Neuronal stem cell (in vitro differentiated cells): ENCODE measurements at regions not wholly inside any gene's neighbourhood (a gene's known extent, or its start where the extent isn't known, plus 50 kb on each side); places are given as distances from the start of the nearest gene placed in this dataset.

Source experiments
- DNase-seq: peaks from one replicate; pipeline ENCODE4 v3.0.0-alpha.2; 2013; ENCODE audit warnings: low spot score
- H2AFZ ChIP-seq: one replicate; pipeline ENCODE4 v1.6.1; 2013; ENCODE audit warnings: mild to moderate bottlenecking, low read length, inconsistent platforms
- H2AK5ac ChIP-seq: 2 replicates; pipeline ENCODE4 v1.6.1; 2013; ENCODE audit warnings: low read depth, mild to moderate bottlenecking, inconsistent platforms, low read length, moderate library complexity, mixed read lengths
- H2BK120ac ChIP-seq: 2 replicates; pipeline ENCODE4 v1.6.1; 2013; ENCODE audit warnings: low read depth, mild to moderate bottlenecking, inconsistent platforms, low read length, moderate library complexity, mixed read lengths
- H2BK12ac ChIP-seq: one replicate; pipeline ENCODE4 v1.6.1; 2013; ENCODE audit warnings: low read length, inconsistent platforms
- H2BK15ac ChIP-seq: 2 replicates; pipeline ENCODE4 v1.6.1; 2013; ENCODE audit warnings: mild to moderate bottlenecking, low read length, inconsistent platforms, mixed read lengths
- H2BK5ac ChIP-seq: one replicate; pipeline ENCODE4 v1.6.1; 2013; ENCODE audit warnings: inconsistent platforms, mild to moderate bottlenecking, low read length, moderate library complexity
- H3K14ac ChIP-seq: one replicate; pipeline ENCODE4 v1.6.1; 2013; ENCODE audit warnings: low read length, inconsistent platforms
- H3K18ac ChIP-seq: 2 replicates; pipeline ENCODE4 v1.6.1; 2013; ENCODE audit warnings: low read length, inconsistent platforms
- H3K23ac ChIP-seq: 2 replicates; pipeline ENCODE4 v1.6.1; 2013; ENCODE audit warnings: low read depth, mild to moderate bottlenecking, mixed read lengths, low read length, inconsistent platforms; ENCODE audit not compliant: poor library complexity
- H3K27ac ChIP-seq: replicated peaks from 3 replicates; pipeline ENCODE4 v1.5.1; 2013; ENCODE audit warnings: low read length, inconsistent platforms
- H3K27me3 ChIP-seq, 3 experiments: 2 replicates each; pipeline ENCODE4 v1.6.1; 2013; ENCODE audit warnings: low read length in 3 of 3, mild to moderate bottlenecking in 2 of 3, inconsistent platforms in 1 of 3, low read depth in 1 of 3, mixed read lengths in 1 of 3, moderate library complexity in 1 of 3; ENCODE audit not compliant: control insufficient read depth in 3 of 3, insufficient read depth in 3 of 3
- H3K36me3 ChIP-seq, 2 donors: replicated peaks in 1 of 2; 2 replicates each; pipeline ENCODE4 v1.6.1; 2013; ENCODE audit warnings: low read length in 2 of 2; ENCODE audit not compliant: control insufficient read depth in 2 of 2, insufficient read depth in 2 of 2
- H3K4ac ChIP-seq: 2 replicates; pipeline ENCODE4 v1.6.1; 2013; ENCODE audit warnings: inconsistent platforms, mild to moderate bottlenecking, low read length, moderate library complexity
- H3K4me1 ChIP-seq, 2 donors: 1 replicate in 1 of 2; 2 replicates in 1 of 2; pipeline ENCODE4 v1.6.1; 2013; ENCODE audit warnings: low read length in 2 of 2, low read depth in 1 of 2; ENCODE audit not compliant: control insufficient read depth in 2 of 2, insufficient read depth in 1 of 2
- H3K4me2 ChIP-seq: one replicate; pipeline ENCODE4 v1.6.1; 2013; ENCODE audit warnings: mild to moderate bottlenecking, low read length, inconsistent platforms; ENCODE audit not compliant: insufficient read depth, poor library complexity, severe bottlenecking
- H3K4me3 ChIP-seq, 2 donors: 2 replicates each; pipeline ENCODE4 v1.5.1; 2013; ENCODE audit warnings: low read length in 2 of 2, mild to moderate bottlenecking in 2 of 2, inconsistent platforms in 1 of 2, moderate library complexity in 1 of 2
- H3K79me1 ChIP-seq: one replicate; pipeline ENCODE4 v1.6.1; 2013; ENCODE audit warnings: low read depth, mild to moderate bottlenecking, inconsistent platforms, low read length, moderate library complexity
- H3K9ac ChIP-seq: one replicate; pipeline ENCODE4 v1.6.1; 2013; ENCODE audit warnings: mild to moderate bottlenecking, low read depth, low read length, inconsistent platforms; ENCODE audit not compliant: poor library complexity
- H3K9me3 ChIP-seq, 2 donors: replicated peaks in 1 of 2; 2 replicates each; pipeline versions ENCODE3 to v1.6.1; 2013; ENCODE audit warnings: low read length in 2 of 2, mild to moderate bottlenecking in 2 of 2, inconsistent platforms in 1 of 2, low read depth in 1 of 2, mixed read lengths in 1 of 2, moderate library complexity in 1 of 2; ENCODE audit not compliant: control insufficient read depth in 2 of 2, insufficient read depth in 1 of 2
- H4K8ac ChIP-seq: one replicate; pipeline ENCODE4 v1.6.1; 2013; ENCODE audit warnings: low read depth, mild to moderate bottlenecking, inconsistent platforms, low read length, moderate library complexity
- H4K91ac ChIP-seq: one replicate; pipeline ENCODE4 v1.6.1; 2013; ENCODE audit warnings: low read length, low read depth, mild to moderate bottlenecking, inconsistent platforms; ENCODE audit not compliant: poor library complexity
- WGBS, 2 donors: extraction: QIAGEN DNeasy Blood & Tissue Kit; methylation state at CpG; one replicate each; pipeline ENCODE4 v1.1.7; 2013; ENCODE audit warnings: missing lambda C conversion rate in 2 of 2, mixed read lengths in 1 of 2; ENCODE audit not compliant: insufficient read length in 2 of 2, insufficient replicate concordance in 1 of 2; ENCODE audit errors: extremely low coverage in 2 of 2; 5-methylcytosine and 5-hydroxymethylcytosine counted together

GRCh38 chr12:14257303-14257733 lies 108.2 kb upstream of the ATF7IP start:
- no peaks in the 10 kb centered on the region for H3K36me3 ChIP-seq
- H3K23ac ChIP-seq: no peak overlapping the region
- no peak overlapping the region for H2BK15ac ChIP-seq
- H3K9me3 ChIP-seq: peaks cover 0 to 53% of the 10 kb centered on the region in 2 donors
- H3K79me1 ChIP-seq: no peaks in the 10 kb centered on the region
- no CpG with 5 or more reads among the region's 7 CpGs for WGBS, 2 donors
- H3K18ac ChIP-seq: no peak overlapping the region
- no peak overlapping the region for H4K8ac ChIP-seq
- no peak overlapping the region for H4K91ac ChIP-seq
- peak overlapping the region; percentile 95 for H3K27ac ChIP-seq
- H2BK120ac ChIP-seq: no peak overlapping the region
- no peak overlapping the region for H2AK5ac ChIP-seq
- no peak overlapping the region for H3K4ac ChIP-seq
- H3K4me3 ChIP-seq: no peak overlapping the region
- DNase-seq: no peak
- H3K4me1 ChIP-seq: peaks cover 15 to 26% of the 10 kb centered on the region in 2 donors
- no peak overlapping the region for H2BK5ac ChIP-seq
- no peak overlapping the region for H3K14ac ChIP-seq
- H2AFZ ChIP-seq: peak overlapping the region; percentile 58
- no peak overlapping the region for H3K4me2 ChIP-seq
- no peaks in the 10 kb centered on the region for H3K27me3 ChIP-seq
- H3K9ac ChIP-seq: no peak overlapping the region
- no peak overlapping the region for H2BK12ac ChIP-seq

- peak overlapping the region; percentile 58 for H2AFZ ChIP-seq
- H2BK12ac ChIP-seq: peak overlapping the region; percentile 2
- no peak overlapping the region for H4K8ac ChIP-seq
- H2BK120ac ChIP-seq: peak overlapping the region; percentile 73
- no peak overlapping the region for H3K4me3 ChIP-seq
- no peaks in the 10 kb centered on the region for H3K36me3 ChIP-seq
- H3K9ac ChIP-seq: no peak overlapping the region
- no CpG with 5 or more reads among the region's 13 CpGs for WGBS, 2 donors
- H2AK5ac ChIP-seq: peak overlapping the region; percentile 20
- no peak overlapping the region for H3K23ac ChIP-seq
- H3K79me1 ChIP-seq: no peaks in the 10 kb centered on the region
- peak overlapping the region; percentile 36 for H3K18ac ChIP-seq
- peak overlapping the region; percentile 2 for H2BK5ac ChIP-seq
- no peak overlapping the region for H3K4ac ChIP-seq
- DNase-seq: peak; percentile 99
- no peaks in the 10 kb centered on the region for H3K27me3 ChIP-seq
- H3K4me1 ChIP-seq: peaks cover 15 to 26% of the 10 kb centered on the region in 2 donors
- H3K14ac ChIP-seq: no peak overlapping the region
- H3K9me3 ChIP-seq: peaks cover 0 to 53% of the 10 kb centered on the region in 2 donors
- H3K27ac ChIP-seq: peak overlapping the region; percentile 95
- peak overlapping the region; percentile 73 for H4K91ac ChIP-seq
- H3K4me2 ChIP-seq: no peak overlapping the region
- H2BK15ac ChIP-seq: no peak overlapping the region
These were observed 107.5 kb upstream of the ATF7IP start for GRCh38 chr12:14257734-14258574.

- Histone ChIP-seq H3K14ac (no peak overlapping the region), H4K8ac (no peak overlapping the region), H2BK120ac (peak overlapping the region; percentile 73), H3K4me1 (peaks cover 15 to 26% of the 10 kb centered on the region in 2 donors), H2AFZ (peak overlapping the region; percentile 58), H3K9me3 (peaks cover 0 to 53% of the 10 kb centered on the region in 2 donors), H3K18ac (peak overlapping the region; percentile 36), H2AK5ac (peak overlapping the region; percentile 20), H3K79me1 (no peaks in the 10 kb centered on the region), H2BK12ac (peak overlapping the region; percentile 2), H3K27ac (peak overlapping the region; percentile 94), H4K91ac (no peak overlapping the region), H2BK5ac (peak overlapping the region; percentile 2), H3K9ac (no peak overlapping the region), H3K36me3 (no peaks in the 10 kb centered on the region), H3K23ac (no peak overlapping the region), H3K27me3 (no peaks in the 10 kb centered on the region), H3K4me3 (no peak overlapping the region), H2BK15ac (no peak overlapping the region), H3K4ac (no peak overlapping the region), H3K4me2 (no peak overlapping the region)
- no peak for DNase-seq
- WGBS, 2 donors: no CpG with 5 or more reads among the region's 4 CpGs
These were observed 106.9 kb upstream of the ATF7IP start for GRCh38 chr12:14258575-14258940.

GRCh38 chr12:14259481-14260010 lies 105.9 kb upstream of the ATF7IP start:
- DNase-seq: no peak
- no peaks in the 10 kb centered on the region for H3K79me1 ChIP-seq
- H3K9me3 ChIP-seq: peaks cover 0 to 56% of the 10 kb centered on the region in 2 donors
- WGBS, 2 donors: no CpG with 5 or more reads among the region's 11 CpGs
- H2BK5ac ChIP-seq: no peak overlapping the region
- no peak overlapping the region for H3K4me3 ChIP-seq
- H4K8ac ChIP-seq: no peak overlapping the region
- no peaks in the 10 kb centered on the region for H3K27me3 ChIP-seq
- H4K91ac ChIP-seq: no peak overlapping the region
- no peak overlapping the region for H3K9ac ChIP-seq
- H2AK5ac ChIP-seq: no peak overlapping the region
- H3K23ac ChIP-seq: no peak overlapping the region
- no peak overlapping the region for H2BK120ac ChIP-seq
- H3K36me3 ChIP-seq: no peaks in the 10 kb centered on the region
- H3K27ac ChIP-seq: peak overlapping the region; percentile 96
- no peak overlapping the region for H3K18ac ChIP-seq
- no peak overlapping the region for H3K14ac ChIP-seq
- no peak overlapping the region for H3K4me2 ChIP-seq
- H2BK12ac ChIP-seq: no peak overlapping the region
- peaks cover 15 to 26% of the 10 kb centered on the region in 2 donors for H3K4me1 ChIP-seq
- H2AFZ ChIP-seq: peak overlapping the region; percentile 82
- H2BK15ac ChIP-seq: no peak overlapping the region
- H3K4ac ChIP-seq: no peak overlapping the region
